Kidney tubule cell (primary cell): ENCODE measurements at regions not wholly inside any gene's neighbourhood (a gene's known extent, or its start where the extent isn't known, plus 50 kb on each side); places are given as distances from the start of the nearest gene placed in this dataset.
"Not testable (repeated sequence)": the region's sequence is repeated elsewhere in the genome, so short reads cannot be mapped to it uniquely, and the experiment has no call there.

Source experiments
- DNase-seq: peaks from one replicate; pipeline ENCODE4 v3.0.0-alpha.2; 2018; ENCODE audit warnings: low spot score

DNA sequence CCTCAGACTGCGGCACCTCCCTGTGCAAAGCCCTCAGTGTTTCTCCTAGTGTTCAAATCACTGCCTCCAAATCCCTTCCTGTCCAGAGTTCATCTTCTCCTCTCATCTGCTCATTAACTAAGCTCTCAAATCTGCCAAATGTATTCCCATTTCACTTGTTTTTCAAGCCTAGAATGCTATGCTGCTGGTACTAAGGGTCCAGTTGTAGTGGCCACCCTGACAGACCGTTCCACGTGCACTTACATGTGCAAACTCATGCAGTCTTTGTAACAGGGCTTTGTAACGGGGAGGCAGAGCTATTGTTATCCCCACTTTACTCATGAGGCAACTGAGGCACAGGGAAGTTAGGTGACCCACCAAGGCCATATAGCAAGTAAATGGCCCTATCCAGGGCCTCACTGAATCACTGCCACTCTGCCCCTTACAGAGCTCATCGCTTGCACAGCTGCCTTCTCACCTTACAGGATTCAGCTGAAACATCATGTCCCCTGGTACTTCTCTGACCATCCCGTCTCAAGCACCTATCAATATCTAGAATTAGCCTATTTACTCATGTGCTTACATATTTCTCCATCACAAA lies 153.0 kb upstream of the PDE1C start:
- no peak for DNase-seq

DNA sequence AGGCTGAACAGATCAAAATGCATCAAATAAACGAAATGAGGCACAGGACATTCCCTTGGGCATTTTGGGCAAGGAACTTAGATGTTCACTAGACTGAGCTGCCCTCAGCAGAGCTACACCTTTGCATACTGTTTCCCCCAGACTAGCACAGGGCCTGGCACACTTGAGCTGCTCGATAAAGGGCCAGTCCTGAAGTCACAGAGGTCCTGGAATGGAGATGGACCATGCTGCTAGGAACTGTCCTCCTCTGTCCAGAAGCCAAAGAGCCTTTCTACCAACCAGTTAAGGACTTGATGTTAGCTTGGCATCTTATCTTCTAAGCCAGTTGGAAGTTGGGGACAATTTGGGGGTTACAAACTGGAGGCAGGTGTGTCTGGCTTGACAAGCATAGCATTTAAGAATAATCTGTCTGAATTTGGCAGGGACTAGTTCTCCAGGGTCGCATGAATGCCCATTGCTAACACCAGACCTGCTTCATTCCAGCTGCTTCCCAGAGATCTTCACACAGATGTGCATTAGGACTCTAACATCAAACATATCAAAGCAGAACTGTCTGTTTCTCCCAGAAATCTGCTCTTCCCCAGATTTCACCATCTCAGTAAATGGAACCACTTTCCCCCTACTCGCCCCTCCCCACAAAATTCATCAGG lies 152.2 kb upstream of the PDE1C start:
- no peak for DNase-seq

GRCh38 chr7:32221736-32222135 lies 151.5 kb upstream of the PDE1C start:
- no peak for DNase-seq

GRCh38 chr7:32221056-32221455 lies 150.8 kb upstream of the PDE1C start:
- no peak for DNase-seq

GRCh38 chr7:32219831-32220230 lies 149.6 kb upstream of the PDE1C start:
- not testable (repeated sequence) for DNase-seq

DNA sequence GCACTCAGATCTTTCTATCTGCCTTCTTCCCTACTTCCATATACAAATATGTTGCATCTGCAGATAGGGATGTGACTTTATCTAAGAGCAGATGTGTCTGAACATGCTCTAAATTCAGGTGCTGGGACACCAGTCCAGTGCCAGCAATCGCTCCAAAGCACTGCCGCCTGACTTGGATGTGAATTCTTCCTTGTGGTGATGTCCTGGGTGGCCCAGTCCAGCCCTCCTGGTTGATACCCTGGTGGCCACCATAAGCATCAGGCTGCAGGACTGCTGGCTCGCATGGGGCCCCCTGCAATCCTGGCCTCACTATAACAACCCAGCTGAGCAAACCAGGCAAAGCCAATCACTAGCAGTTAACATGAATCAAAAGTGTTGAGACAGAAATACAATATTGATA lies 149.2 kb upstream of the PDE1C start:
- no peak for DNase-seq

DNA sequence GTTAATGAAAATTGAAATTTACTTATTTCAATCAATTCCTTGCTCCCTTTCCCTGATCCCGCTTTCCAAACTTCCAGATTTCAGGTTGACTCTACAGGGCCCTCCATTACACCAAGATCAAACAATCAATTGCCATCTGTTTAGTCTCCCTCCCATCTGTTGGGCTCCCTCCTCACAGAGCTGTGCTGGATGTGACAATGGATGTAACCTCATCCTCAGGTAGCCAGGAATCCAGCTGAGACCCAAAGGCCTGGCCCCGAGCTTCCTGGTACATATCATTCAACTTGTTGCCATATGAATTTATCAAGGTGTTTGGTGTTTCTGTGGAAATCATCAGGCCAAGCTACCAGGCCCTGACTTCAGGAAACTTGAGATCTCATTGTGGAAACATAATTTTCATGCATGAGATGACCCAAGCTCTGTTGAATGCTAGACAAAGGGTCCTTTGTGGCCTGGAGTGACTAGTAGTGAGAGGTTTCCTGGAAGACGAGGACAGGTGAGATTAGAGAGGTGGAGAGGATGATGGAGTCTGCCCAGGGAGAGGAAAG lies 148.6 kb upstream of the PDE1C start:
- DNase-seq: no peak

DNA sequence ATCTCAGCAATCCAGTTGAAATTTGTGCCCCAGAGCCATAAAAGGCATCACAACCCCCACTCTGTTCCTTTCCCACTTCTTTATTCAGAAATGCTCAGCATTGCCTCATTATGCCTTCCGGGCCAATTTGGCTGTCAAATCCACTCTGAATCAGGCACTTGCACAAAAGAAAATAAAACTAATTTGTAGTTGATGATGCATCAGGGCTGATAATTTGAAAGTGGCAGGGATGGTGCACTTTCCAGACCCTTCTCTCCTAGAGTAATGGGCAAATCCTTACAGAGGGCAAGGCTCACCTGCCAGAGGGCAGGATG lies 147.9 kb upstream of the PDE1C start:
- DNase-seq: no peak

DNA sequence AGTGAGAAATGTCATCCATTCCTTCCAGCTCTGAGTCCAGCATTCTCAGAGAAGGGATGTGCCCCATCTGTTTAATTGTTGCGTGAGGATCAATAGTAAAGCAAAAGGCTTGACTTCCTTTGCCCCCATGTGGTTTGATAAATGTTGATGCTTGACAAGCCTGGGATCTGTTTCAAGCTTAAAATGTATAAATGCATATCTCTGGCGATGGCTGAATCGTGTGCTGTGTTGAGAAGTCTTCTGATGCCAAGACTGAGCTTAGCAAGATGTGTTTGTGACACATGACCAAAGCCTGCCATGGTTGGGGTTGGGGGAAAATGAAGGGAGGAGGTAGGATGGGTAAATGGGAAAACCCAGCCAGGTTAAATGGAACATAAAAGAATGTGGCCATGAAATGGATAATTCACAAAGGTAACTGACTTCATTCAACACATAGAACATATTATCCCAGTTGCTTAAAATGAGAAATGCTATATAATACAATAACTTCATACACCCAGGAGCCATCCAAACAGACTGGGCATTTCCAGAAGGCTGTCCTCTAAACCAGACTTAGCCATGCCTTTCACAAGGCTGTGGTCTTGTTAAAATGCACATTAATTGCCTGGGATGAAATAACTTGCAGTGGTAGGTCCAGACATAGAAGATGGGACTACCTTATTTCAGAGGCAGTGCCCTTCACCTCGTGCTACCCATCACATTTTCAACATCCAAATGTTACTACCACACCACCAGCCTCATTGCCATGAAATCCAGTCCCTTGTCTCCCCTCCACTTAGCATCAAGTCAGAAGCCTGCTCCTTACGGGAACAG lies 147.3 kb upstream of the PDE1C start:
- DNase-seq: no peak

DNA sequence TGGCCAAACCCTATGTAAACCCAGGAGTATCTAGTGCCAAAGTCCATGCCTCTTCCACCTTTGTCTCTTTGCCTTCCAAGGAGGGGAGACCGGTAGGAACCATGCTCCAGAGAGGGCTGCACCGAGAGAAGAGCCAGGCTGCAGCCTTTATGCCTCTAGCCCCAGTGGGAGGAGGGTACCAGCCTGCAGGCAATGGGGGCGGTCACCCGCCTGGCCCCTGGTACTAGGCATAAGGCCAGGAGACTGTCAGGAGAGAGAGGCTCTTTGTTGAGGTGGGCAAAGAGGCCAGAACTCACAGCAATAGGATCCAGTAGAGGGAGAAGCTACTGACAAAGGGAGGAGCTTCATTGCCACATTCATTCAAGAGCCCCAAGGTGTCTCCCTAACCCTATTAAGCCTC lies 146.6 kb upstream of the PDE1C start:
- DNase-seq: no peak

DNA sequence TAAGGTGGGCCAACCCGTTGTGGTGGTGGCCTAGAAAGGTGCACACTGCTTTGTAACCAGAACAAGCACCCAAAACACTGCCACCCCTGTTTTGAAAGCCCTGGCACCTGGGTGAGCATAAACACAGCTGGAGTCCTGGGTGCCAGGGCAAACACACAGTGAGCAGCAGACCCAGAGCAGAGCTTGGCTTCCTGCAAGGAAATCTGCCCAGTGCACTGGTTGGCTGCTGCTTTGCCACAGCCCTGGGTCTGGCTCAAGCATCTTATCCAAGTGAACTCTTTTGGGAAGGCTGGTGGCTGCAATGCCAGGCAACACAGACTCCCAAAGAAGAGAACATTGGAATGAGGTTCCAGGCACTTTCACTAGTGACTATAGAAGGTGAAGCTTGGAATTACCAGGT lies 145.5 kb upstream of the PDE1C start:
- no peak for DNase-seq

- DNase-seq: no peak
These were observed 144.7 kb upstream of the PDE1C start for GRCh38 chr7:32214913-32215312.

GRCh38 chr7:32212321-32212720 lies 142.1 kb upstream of the PDE1C start:
- DNase-seq: no peak

- DNase-seq: no peak
These were observed 136.8 kb upstream of the PDE1C start for GRCh38 chr7:32206987-32207386.

DNA sequence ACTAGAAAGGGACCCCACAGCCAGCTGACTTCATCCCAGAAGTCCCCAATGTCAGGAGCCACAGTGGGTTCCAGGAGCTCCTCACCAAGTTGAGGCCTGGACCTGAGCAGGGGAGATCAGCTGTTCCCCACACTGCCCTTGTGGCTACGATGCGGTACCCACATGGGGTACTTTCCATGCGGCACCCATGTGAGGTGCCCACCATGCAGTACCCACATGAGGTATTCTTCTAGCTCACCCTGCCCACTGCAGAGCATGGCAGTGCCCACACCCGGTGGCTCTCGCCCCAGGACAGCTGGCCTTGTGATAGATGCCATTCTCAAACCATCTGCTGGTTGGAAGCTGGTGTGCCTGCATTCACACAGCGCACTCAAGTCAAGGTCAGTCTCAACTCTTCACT lies 136.3 kb upstream of the PDE1C start:
- no peak for DNase-seq

DNA sequence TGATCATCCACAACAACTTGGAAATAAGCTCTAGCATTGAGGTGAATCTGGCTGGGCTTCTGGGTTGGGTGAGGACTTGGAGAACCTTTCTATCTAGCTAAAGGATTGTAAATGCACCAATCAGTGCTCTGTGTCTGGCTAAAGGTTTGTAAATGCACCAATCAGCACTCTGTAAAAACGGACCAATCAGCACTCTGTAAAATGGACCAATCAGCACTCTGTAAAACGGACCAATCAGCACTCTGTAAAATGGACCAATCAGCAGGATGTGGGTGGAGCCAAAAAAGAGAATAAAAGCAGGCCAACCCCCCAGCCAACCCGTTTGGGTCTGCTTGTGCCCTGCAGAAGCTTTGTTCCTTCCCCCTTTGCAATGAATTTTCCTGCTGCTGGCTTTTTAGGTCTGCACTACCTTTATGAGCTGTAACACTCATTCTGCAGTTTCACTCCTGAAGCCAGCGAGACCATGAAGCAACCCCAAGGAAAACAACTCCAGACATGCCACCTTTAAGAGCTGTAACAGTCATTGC lies 135.2 kb upstream of the PDE1C start:
- DNase-seq: not testable (repeated sequence)

- peak; percentile 83 for DNase-seq
These were observed 134.3 kb upstream of the PDE1C start for GRCh38 chr7:32204361-32205018.

- DNase-seq: no peak
These were observed 130.4 kb upstream of the PDE1C start for GRCh38 chr7:32200646-32201045.

DNA sequence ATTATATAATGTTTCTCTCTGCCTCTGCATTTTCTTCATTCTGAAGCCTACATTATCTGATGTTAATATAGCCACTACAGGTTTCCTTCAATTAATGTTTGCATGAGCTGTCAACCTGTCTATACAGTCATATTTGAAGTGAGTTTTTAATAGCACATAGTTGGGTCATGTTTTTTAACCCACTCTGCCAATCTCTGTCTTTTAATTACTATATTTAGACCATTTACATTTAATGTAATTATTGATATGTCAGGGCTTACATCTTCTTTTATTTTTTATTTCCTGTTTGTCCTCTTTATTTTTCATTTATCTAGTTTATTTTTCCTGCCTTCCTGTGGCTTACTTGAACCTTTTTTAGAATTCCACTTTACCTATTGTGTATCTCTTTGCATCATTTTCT lies 124.3 kb upstream of the PDE1C start:
- no peak for DNase-seq

DNA sequence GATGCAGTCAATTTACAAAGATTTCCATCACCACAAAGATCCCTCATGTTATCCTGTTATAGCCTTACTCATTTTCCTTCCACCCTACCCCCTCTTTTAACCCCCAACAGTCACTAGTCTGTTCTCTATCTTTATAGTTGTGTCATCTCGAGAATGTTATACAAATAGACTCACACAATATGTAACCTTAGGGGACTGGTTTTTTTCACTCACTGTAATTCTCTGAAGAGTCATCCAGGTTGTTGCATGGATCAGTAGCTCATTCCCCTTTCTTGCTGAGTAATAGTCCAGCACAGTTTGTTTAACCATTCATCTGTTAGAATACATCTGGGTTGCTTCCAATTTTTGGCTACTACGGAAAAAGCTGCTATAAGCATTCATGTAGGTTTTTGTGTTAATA lies 121.1 kb upstream of the PDE1C start:
- DNase-seq: peak; percentile 78

- DNase-seq: no peak
These were observed 109.4 kb upstream of the PDE1C start for GRCh38 chr7:32179567-32179966.

- DNase-seq: no peak
These were observed 108.6 kb upstream of the PDE1C start for GRCh38 chr7:32178677-32179366.
